ENCODE measurements at regions not wholly inside any gene's neighbourhood (a gene's known extent, or its start where the extent isn't known, plus 50 kb on each side); places are given as distances from the start of the nearest gene placed in this dataset.
"Not testable (repeated sequence)": the region's sequence is repeated elsewhere in the genome, so short reads cannot be mapped to it uniquely, and the experiment has no call there.

GRCh38 chr4:66943112-66943511 lies 602.2 kb downstream of the CENPC start:
- H3K9me2 ChIP-seq (replicated peaks; ENCODE audit: insufficient read depth, low read length) = no peaks in the 10 kb centered on the region
- peaks cover 46% of the 10 kb centered on the region for H3K4me1 ChIP-seq (ENCODE audit: low read length)
- peaks cover 18% of the 10 kb centered on the region for H3F3A ChIP-seq (ENCODE audit: insufficient read depth, low read length)
- H3K27ac ChIP-seq (ENCODE audit: low read length) = peak overlapping the region; percentile 78; the same call in 1 of the 2 replicates
- H4K20me1 ChIP-seq (ENCODE audit: insufficient read depth, low read length) = no peaks in the 10 kb centered on the region
- H3K79me2 ChIP-seq (ENCODE audit: low read length) = no peaks in the 10 kb centered on the region
- no peaks in the 10 kb centered on the region for H3K36me3 ChIP-seq (replicated peaks; ENCODE audit: insufficient read depth, low read length)
- peak overlapping the region; percentile 73 for H3K4me2 ChIP-seq (ENCODE audit: low read depth, low read length)
- H3K27me3 ChIP-seq (replicated peaks; ENCODE audit: insufficient read depth, low read length) = no peaks in the 10 kb centered on the region
- peak overlapping the region; percentile 7; the same call in 1 of the 2 replicates for H3K4me3 ChIP-seq (ENCODE audit: low read length)
- no peaks in the 10 kb centered on the region for H3K9me3 ChIP-seq (replicated peaks; ENCODE audit: insufficient read depth, low read length)
- H2AFZ ChIP-seq (ENCODE audit: low read length) = peak overlapping the region; percentile 69
- TF ChIP-seq EZH2 (optimal IDR thresholded peaks at IDR 0.05; ENCODE audit: low read depth, low read length) = no peak
- no peak for TF ChIP-seq CTCF (IDR thresholded peaks at IDR 0.05; ENCODE audit: low read length)
- TF ChIP-seq EZH2phosphoT487 (IDR thresholded peaks at IDR 0.05; ENCODE audit: low read length) = no peak
- peak overlapping the region; percentile 31; the same call in 1 of the 2 replicates for H3K9ac ChIP-seq (ENCODE audit: low read length)
- peak; percentile 93 for DNase-seq

- H3F3A ChIP-seq (ENCODE audit: insufficient read depth, low read length); DNase-seq: not testable (repeated sequence)
These were observed 613.3 kb downstream of the CENPC start for GRCh38 chr4:66931981-66932380.

GRCh38 chr4:66930206-66930605 lies 615.1 kb downstream of the CENPC start:
- Histone ChIP-seq H3K79me2 (ENCODE audit: low read length) (no peaks in the 10 kb centered on the region), H3K36me3 (replicated peaks; ENCODE audit: insufficient read depth, low read length) (no peaks in the 10 kb centered on the region), H3K4me3 (ENCODE audit: low read length) (no peak overlapping the region), H3K27me3 (replicated peaks; ENCODE audit: insufficient read depth, low read length) (no peaks in the 10 kb centered on the region), H3K9ac (ENCODE audit: low read length) (no peak overlapping the region), H3K27ac (ENCODE audit: low read length) (no peak overlapping the region), H3K4me2 (ENCODE audit: low read depth, low read length) (no peak overlapping the region), H3K4me1 (ENCODE audit: low read length) (no peaks in the 10 kb centered on the region), H3K9me2 (replicated peaks; ENCODE audit: insufficient read depth, low read length) (no peaks in the 10 kb centered on the region), H4K20me1 (ENCODE audit: insufficient read depth, low read length) (no peaks in the 10 kb centered on the region), H3F3A (ENCODE audit: insufficient read depth, low read length) (no peaks in the 10 kb centered on the region), H2AFZ (ENCODE audit: low read length) (no peak overlapping the region), H3K9me3 (replicated peaks; ENCODE audit: insufficient read depth, low read length) (no peaks in the 10 kb centered on the region)
- no peak for DNase-seq
- TF ChIP-seq CTCF (IDR thresholded peaks at IDR 0.05; ENCODE audit: low read length) (no peak), EZH2 (optimal IDR thresholded peaks at IDR 0.05; ENCODE audit: low read depth, low read length) (no peak), EZH2phosphoT487 (IDR thresholded peaks at IDR 0.05; ENCODE audit: low read length) (no peak)

More at GRCh38 chr4:66931981-66932380, 613.3 kb downstream of the CENPC start:
- not testable (repeated sequence) for H3K9me3 ChIP-seq (replicated peaks; ENCODE audit: insufficient read depth, low read length); H3K79me2 ChIP-seq (ENCODE audit: low read length); H3K4me2 ChIP-seq (ENCODE audit: low read depth, low read length); H3K4me3 ChIP-seq (ENCODE audit: low read length); H2AFZ ChIP-seq (ENCODE audit: low read length); H4K20me1 ChIP-seq (ENCODE audit: insufficient read depth, low read length); H3K4me1 ChIP-seq (ENCODE audit: low read length); H3K27me3 ChIP-seq (replicated peaks; ENCODE audit: insufficient read depth, low read length); H3K36me3 ChIP-seq (replicated peaks; ENCODE audit: insufficient read depth, low read length); H3K27ac ChIP-seq (ENCODE audit: low read length); H3K9ac ChIP-seq (ENCODE audit: low read length); H3K9me2 ChIP-seq (replicated peaks; ENCODE audit: insufficient read depth, low read length)

GRCh38 chr4:66929748-66930147 lies 615.6 kb downstream of the CENPC start:
- no peaks in the 10 kb centered on the region for H3K9me2 ChIP-seq (replicated peaks; ENCODE audit: insufficient read depth, low read length)
- no peaks in the 10 kb centered on the region for H4K20me1 ChIP-seq (ENCODE audit: insufficient read depth, low read length)
- no peaks in the 10 kb centered on the region for H3K27me3 ChIP-seq (replicated peaks; ENCODE audit: insufficient read depth, low read length)
- H3K4me1 ChIP-seq (ENCODE audit: low read length) = no peaks in the 10 kb centered on the region
- TF ChIP-seq EZH2phosphoT487 (IDR thresholded peaks at IDR 0.05; ENCODE audit: low read length) (no peak), EZH2 (optimal IDR thresholded peaks at IDR 0.05; ENCODE audit: low read depth, low read length) (no peak), CTCF (IDR thresholded peaks at IDR 0.05; ENCODE audit: low read length) (no peak)
- H3K9me3 ChIP-seq (replicated peaks; ENCODE audit: insufficient read depth, low read length) = no peaks in the 10 kb centered on the region
- no peak overlapping the region for H3K27ac ChIP-seq (ENCODE audit: low read length)
- H2AFZ ChIP-seq (ENCODE audit: low read length) = no peak overlapping the region
- H3K4me3 ChIP-seq (ENCODE audit: low read length) = no peak overlapping the region
- H3K79me2 ChIP-seq (ENCODE audit: low read length) = no peaks in the 10 kb centered on the region
- H3K9ac ChIP-seq (ENCODE audit: low read length) = no peak overlapping the region
- H3K36me3 ChIP-seq (replicated peaks; ENCODE audit: insufficient read depth, low read length) = no peaks in the 10 kb centered on the region
- H3F3A ChIP-seq (ENCODE audit: insufficient read depth, low read length) = no peaks in the 10 kb centered on the region
- H3K4me2 ChIP-seq (ENCODE audit: low read depth, low read length) = no peak overlapping the region
- DNase-seq = no peak

GRCh38 chr4:66928881-66929280 lies 616.4 kb downstream of the CENPC start:
- H3K27me3 ChIP-seq (replicated peaks; ENCODE audit: insufficient read depth, low read length); H4K20me1 ChIP-seq (ENCODE audit: insufficient read depth, low read length); H3K4me1 ChIP-seq (ENCODE audit: low read length); H3K9me3 ChIP-seq (replicated peaks; ENCODE audit: insufficient read depth, low read length); H3K27ac ChIP-seq (ENCODE audit: low read length); H3K36me3 ChIP-seq (replicated peaks; ENCODE audit: insufficient read depth, low read length); DNase-seq; H3K4me3 ChIP-seq (ENCODE audit: low read length); H3K4me2 ChIP-seq (ENCODE audit: low read depth, low read length); H2AFZ ChIP-seq (ENCODE audit: low read length); H3K9me2 ChIP-seq (replicated peaks; ENCODE audit: insufficient read depth, low read length); H3K79me2 ChIP-seq (ENCODE audit: low read length); H3K9ac ChIP-seq (ENCODE audit: low read length); H3F3A ChIP-seq (ENCODE audit: insufficient read depth, low read length): not testable (repeated sequence)

All from MM.1S (cell line).